ENCODE measurements at regions not wholly inside any gene's neighbourhood (a gene's known extent, or its start where the extent isn't known, plus 50 kb on each side); places are given as distances from the start of the nearest gene placed in this dataset.

- TF ChIP-seq, protein P1, sequence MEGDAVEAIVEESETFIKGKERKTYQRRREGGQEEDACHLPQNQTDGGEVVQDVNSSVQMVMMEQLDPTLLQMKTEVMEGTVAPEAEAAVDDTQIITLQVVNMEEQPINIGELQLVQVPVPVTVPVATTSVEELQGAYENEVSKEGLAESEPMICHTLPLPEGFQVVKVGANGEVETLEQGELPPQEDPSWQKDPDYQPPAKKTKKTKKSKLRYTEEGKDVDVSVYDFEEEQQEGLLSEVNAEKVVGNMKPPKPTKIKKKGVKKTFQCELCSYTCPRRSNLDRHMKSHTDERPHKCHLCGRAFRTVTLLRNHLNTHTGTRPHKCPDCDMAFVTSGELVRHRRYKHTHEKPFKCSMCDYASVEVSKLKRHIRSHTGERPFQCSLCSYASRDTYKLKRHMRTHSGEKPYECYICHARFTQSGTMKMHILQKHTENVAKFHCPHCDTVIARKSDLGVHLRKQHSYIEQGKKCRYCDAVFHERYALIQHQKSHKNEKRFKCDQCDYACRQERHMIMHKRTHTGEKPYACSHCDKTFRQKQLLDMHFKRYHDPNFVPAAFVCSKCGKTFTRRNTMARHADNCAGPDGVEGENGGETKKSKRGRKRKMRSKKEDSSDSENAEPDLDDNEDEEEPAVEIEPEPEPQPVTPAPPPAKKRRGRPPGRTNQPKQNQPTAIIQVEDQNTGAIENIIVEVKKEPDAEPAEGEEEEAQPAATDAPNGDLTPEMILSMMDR (IDR thresholded peaks at IDR 0.05; ENCODE audit: low read depth, low read length), result no peak
- H3K4me3 ChIP-seq (replicated peaks in 1 of 2; ENCODE audit: low read depth in 2 of 2, low read length in 2 of 2), result no peak overlapping the region
- no peak for DNase-seq (ENCODE audit: low read depth in 2 of 2)
Measured at GRCh38 chrX:122244080-122244479, 940.0 kb upstream of the GRIA3 start.

GRCh38 chrX:122245175-122245574, 938.9 kb upstream of the GRIA3 start:
- TF ChIP-seq, protein P1 (IDR thresholded peaks at IDR 0.05; ENCODE audit: low read depth, low read length), result no peak
- no peak for DNase-seq (ENCODE audit: low read depth in 2 of 2)
- no peak overlapping the region for H3K4me3 ChIP-seq (replicated peaks in 1 of 2; ENCODE audit: low read depth in 2 of 2, low read length in 2 of 2)

- TF ChIP-seq, protein P1 (IDR thresholded peaks at IDR 0.05; ENCODE audit: low read depth, low read length), result no peak
- DNase-seq (ENCODE audit: low read depth in 2 of 2), result no peak
- H3K4me3 ChIP-seq (replicated peaks in 1 of 2; ENCODE audit: low read depth in 2 of 2, low read length in 2 of 2), result no peak overlapping the region
Measured at GRCh38 chrX:122245943-122246342, 938.1 kb upstream of the GRIA3 start.

DNA sequence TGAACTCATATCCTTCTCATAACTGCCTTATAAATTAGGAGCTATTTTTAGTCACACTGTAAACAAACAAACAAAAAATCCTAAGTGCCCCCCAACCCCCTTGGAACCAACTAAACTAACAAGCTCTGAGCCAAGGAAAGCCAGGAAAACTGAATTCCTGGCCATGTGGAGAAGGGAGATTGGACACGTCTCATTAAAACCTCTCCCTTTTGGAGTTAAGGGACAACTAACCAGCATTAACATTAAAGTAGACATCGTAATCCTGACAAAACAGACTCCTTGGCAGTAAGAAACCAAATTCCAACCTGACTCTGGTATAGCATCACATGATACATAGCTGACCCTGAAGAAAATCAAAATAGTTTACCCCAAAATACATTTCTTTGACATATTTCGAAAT, 937.1 kb upstream of the GRIA3 start:
- DNase-seq (ENCODE audit: low read depth in 2 of 2), result no peak
- TF ChIP-seq, protein P1 (IDR thresholded peaks at IDR 0.05; ENCODE audit: low read depth, low read length), result no peak
- H3K4me3 ChIP-seq (replicated peaks in 1 of 2; ENCODE audit: low read depth in 2 of 2, low read length in 2 of 2), result no peak overlapping the region

- TF ChIP-seq, protein P1 (IDR thresholded peaks at IDR 0.05; ENCODE audit: low read depth, low read length), result no peak
- H3K4me3 ChIP-seq (replicated peaks in 1 of 2; ENCODE audit: low read depth in 2 of 2, low read length in 2 of 2), result no peak overlapping the region
- DNase-seq (ENCODE audit: low read depth in 2 of 2), result no peak
Measured at GRCh38 chrX:122248681-122249080, 935.4 kb upstream of the GRIA3 start.

GRCh38 chrX:122252454-122252853, 931.6 kb upstream of the GRIA3 start:
- TF ChIP-seq, protein P1 (IDR thresholded peaks at IDR 0.05; ENCODE audit: low read depth, low read length), result no peak
- DNase-seq (ENCODE audit: low read depth in 2 of 2), result no peak
- no peak overlapping the region for H3K4me3 ChIP-seq (replicated peaks in 1 of 2; ENCODE audit: low read depth in 2 of 2, low read length in 2 of 2)

DNA sequence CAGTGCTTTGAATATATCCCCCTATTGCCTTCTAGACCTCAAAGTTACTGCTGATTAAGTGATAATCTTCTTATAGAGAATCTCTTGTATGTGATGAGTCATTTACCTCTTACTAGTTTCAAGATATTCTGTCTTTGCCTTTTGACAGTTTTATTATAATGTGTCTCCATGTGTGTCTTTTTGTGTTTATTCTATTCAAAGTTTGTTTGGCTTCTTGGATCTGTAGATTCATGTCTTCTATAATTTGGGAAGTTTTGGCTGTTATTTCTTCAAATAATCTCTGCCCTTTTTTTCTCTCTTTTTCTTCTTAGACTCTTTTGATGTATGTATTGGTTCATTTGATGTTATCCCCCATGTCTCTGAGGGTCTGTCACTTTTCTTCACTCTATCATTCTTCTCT, 915.7 kb upstream of the GRIA3 start:
- TF ChIP-seq, protein P1 (IDR thresholded peaks at IDR 0.05; ENCODE audit: low read depth, low read length), result no peak
- DNase-seq (ENCODE audit: low read depth in 2 of 2), result no peak
- H3K4me3 ChIP-seq (replicated peaks in 1 of 2; ENCODE audit: low read depth in 2 of 2, low read length in 2 of 2), result no peak overlapping the region
